Midbrain (tissue), 1 donor: ENCODE measurements at regions not wholly inside any gene's neighbourhood (a gene's known extent, or its start where the extent isn't known, plus 50 kb on each side); places are given as distances from the start of the nearest gene placed in this dataset.

ENCODE experiments used
- DNase-seq: peaks from one replicate; lab custom pipeline; 2025; lab: John Stamatoyannopoulos, UW

DNA sequence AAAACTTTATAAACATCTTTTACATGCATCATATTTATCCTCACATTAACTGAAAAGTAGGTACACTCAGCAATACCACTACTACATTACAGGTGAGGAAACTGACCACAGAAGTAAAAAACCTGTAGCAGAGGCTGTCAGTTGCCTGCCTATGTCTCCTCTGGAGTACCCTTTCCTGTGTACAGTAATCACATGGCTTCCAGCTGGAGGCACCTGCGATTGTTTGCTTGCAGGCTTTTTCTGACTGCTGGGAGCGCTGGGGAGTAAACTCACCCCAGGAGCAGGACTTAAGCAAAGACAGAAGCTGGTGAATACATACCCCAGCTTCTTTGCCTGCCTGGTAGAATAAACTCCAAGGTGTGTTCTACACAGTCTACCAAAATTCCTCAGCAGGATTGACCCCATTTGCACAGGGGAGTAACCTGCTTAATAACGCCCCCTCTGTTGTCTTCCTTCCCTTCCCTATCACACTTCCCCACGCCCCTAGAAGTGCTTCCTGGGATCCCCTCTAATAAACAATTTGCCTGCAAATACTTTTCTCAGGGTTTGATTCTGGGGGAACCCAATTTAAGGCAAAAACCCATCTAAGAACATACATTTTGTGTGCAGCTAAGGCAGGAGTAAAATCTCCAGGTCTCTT lies 138.9 kb downstream of the PTH2R start:
- no peak for DNase-seq

DNA sequence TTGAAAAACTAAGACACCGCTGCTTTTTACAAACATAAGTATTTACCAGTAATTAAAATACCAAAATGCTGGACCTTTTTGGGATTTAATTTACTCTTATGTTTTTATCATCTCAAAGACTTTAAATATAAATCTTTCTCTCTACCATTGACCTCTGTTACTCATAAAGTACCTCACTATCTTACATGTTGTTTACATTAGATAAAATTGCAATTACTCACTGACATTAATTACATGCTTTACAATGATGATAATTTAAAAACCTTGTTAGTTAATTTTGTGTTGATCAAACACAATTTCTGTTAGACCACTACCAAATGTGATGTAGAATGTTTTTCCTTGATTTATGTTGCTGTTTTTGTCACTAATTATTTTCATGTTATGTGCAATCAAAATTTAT lies 139.5 kb downstream of the PTH2R start:
- DNase-seq, result no peak

DNA sequence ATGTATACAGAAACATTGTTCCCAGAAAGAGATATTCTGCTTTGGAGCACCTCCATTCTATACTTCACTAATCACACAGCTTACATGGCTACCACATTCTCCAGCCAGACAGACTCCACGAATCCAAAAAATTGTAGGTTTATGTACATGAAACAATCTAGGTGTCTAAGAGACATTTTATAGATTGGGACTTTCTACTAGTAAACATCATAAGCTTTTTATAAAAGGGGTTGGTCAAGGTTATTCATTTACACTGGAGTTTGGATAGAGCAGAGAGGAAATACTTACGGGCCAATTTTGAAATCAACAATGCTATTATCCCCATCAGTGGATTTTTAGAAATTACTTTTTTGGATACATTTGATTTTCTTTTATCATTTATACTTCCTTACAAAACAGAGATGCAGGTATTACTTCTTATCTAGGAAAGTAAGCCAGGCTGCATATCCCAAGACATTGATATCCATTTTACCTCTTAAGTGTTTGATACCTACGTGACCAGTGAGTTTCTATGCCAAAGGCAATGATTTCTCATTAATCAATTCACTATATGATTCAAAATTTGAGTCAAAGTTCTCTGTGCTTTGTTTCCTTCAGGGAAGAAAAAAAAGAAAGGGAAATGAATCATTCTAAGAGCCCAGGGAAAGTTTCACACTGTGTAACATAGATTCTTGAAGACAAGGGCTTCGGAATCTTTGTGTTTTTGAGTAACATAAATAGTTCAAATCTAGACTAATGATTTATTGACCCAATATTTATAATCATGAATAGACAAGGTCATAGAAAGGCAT lies 140.5 kb downstream of the PTH2R start:
- no peak for DNase-seq

DNA sequence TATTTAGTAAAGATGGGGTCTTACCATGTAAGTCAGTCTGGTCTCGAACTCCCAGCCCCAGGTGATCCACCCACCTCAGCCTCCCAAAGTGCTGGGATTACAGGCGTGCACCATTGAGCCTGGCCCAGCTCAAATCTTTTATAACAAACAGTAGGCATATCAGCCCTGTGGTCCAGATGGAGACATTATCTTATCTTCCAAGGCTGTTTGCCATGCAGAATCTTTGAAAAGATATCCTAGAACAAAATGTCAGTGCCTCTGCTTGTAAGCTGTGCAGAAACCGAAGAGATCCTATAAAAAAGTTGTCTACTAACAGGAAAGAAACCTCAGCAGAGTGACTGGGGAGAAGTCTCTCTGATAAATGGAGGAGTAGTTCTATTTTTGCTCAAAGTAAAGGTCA lies 142.1 kb downstream of the PTH2R start:
- no peak for DNase-seq

DNA sequence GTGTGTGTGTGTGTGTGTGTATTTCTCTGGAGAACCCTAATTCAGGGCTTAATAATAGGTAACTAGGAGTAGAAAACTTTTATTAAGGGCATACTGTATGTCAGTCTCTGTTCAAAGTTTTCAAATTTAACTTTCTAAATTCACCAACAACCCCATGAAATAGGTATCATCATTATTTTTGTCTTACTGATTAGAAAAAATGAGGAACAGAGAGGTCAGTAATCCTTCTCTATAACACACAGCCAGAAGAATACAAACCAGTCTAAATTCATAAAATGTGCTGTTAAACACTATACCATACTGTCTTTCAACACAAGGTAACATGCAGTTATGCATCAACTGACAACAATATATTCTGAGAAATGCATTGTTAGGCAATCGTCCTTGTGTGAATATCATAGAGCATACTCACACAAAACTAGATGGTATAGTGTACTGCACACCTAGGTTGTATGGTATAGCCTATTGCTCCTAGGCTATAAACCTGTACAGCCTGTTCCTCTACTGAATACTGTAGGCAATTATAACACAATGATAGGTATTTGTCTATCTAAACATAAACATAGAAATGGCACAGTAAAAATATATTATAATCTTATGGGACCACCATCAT lies 143.1 kb downstream of the PTH2R start:
- DNase-seq, result no peak

DNA sequence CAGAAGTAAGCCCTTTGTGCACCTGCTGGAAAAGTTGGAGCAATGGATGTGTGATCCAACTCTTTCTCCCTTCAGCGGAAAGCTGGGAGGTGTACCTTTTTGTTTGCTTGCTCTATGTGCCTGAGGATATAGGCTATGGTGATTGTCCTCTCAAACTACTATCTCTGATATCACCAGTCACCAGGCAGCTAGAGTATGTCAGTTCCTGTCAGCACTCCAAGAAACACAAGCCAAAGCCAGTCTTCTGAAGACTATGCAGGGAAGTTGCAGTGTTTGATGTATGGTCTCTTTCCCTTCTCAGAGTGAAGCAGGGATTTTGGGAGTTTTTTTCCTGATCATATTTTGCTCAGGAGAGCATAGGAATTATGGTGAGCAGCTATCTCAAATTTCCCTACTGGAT lies 146.4 kb downstream of the PTH2R start:
- DNase-seq, result no peak

DNA sequence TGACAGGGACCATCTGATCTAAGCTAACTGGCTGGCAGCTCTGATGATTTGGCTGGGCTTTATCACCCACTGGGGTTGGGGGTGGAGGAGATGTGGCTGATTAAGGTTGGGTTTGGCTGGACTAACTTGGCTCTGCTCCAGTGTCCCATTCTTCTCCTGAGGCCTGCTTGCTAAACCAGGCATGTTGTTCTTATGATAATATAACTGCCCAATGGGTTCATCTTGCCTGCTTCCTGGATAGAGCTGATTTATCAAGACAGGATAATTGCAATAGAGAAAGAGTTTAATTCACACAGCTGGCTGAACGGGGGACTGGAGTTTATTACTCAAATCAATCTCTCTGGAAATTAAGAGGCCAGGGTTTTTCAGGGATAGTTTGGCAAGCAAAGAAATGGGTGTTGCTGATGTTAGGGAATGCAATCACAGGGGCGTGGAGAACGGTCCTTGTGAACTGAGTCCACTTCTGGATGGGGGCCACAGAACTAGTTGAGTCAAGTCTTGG lies 150.4 kb downstream of the PTH2R start:
- DNase-seq, result no peak

DNA sequence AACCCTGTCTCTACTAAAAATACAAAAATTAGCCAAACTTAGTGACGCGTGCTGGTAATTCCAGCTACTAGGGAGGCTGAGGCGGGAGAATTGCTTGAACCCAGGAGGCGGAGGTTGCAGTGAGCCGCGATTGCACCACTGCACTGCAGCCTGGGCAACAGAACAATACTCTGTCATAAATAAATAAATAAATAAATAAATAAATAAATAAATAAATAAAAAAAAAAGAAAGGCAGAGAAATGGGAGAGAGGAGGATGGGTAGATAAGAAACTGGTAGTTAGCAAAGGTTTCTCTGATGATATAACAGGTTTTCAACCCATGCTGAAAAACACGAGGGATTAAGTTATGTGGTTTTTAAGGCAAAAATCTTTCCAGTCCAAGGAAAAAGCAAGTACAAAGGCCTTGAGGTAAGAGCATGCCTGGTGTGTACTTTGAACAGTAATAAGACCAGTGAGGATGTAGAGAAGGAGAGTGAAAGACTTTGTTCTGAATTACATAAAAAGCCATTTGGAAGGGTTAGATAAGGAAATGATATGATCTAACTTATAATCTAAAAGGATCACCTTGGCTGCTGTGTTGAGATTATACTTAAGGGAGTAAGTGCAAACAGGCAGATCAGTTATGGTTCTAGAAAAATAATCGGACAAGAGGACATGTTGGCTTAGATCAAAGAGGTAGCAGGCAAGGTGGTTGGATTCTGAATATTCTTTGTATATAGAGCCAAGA lies 159.3 kb downstream of the PTH2R start:
- DNase-seq, result no peak

DNA sequence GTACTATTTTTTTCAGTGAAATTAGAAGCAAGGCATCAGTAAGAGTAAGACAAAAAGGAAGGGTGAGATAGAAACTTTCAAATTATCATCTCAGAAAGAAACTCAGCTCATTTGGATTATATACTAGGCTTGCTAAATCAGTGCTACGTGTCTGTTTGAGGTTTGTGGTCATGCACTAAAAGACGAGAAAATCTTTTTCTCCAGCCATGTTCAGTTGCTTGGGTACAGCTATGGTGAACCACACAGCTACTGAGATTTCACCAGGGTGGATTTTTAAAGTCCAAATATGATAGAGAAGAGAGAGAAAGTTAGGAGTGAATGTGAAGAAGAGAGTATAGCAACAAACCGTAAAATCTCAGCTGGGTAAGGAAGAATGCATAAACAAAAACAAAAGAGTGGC lies 161.6 kb downstream of the PTH2R start:
- no peak for DNase-seq

DNA sequence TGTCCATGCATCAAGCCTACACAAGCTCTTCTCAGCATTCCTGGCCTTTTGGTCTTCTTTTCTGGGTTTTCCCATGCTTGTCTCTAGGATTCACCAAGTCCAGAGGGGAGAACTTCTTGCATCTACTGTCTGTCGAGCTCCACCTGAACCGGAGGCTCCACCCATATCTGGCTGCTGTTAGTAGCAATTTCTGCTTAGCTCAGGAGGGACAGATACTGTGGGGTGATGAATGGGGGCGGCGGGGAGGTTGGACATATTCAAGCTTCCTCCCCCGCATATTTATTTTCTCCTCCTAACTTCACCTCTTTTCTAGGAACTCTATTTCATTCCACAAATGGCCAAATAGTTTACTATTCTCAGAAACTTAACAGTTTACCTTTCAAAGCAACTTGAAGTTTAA lies 163.5 kb downstream of the PTH2R start:
- DNase-seq, result no peak

DNA sequence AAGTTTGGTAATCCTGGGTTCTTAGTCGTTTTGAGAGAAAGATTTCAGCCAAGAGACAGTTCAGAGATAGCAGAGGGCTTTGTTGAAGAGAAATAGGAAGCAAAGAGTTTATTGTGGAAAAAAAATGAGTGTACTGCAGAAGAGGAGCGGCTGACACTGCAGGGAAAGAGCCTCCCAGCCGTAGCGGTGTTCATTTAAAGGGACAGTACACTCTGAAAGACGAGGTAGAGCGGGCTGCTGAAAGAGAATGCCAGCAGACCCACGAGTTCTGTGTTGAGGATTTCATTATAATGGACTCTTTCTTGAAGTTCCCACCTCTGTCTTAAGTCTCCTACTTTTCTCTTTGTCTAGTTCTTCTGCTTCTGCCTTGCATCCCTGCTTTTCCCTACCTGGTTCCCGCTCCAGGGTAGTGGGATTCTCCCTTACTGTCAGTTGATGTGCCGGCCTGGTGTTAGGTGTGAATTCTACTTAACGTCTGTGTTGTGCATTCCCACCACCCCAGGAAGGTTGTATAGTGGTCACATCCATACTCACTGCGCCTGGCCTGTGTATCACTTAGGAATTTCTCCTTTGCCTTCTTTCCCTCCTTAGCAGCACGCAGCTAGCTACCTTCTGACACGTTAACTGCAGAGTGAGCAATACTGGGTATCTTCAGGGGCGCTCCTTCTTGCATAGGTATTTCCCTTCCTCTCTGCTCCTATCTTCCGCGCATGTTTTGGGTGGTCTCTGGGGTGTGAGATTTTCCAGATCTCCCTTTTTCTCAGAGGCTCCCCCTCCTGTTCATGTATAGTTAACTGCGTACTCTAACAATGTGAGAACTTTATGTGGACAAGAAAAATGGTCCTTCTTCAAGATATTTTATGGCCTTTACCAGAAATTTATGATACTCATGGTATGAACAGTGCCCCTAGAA lies 164.5 kb downstream of the PTH2R start:
- no peak for DNase-seq

DNA sequence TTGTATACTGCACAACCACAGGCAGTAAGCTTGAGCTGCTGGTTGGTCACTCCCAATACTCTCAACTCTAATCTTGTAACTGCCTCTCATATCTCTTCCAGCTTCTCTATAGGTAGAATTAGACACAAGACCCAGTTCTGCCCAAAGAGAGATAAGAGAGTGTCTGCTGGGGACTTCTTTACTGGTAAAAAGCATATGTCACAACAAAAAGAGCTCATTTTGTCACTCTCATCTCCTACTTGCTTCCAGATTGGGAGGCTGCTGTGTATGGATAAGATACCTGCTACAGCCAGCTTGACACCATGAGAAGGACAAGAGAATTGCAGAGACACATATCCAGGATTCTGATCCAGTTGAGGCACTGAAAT lies 165.2 kb downstream of the PTH2R start:
- no peak for DNase-seq

DNA sequence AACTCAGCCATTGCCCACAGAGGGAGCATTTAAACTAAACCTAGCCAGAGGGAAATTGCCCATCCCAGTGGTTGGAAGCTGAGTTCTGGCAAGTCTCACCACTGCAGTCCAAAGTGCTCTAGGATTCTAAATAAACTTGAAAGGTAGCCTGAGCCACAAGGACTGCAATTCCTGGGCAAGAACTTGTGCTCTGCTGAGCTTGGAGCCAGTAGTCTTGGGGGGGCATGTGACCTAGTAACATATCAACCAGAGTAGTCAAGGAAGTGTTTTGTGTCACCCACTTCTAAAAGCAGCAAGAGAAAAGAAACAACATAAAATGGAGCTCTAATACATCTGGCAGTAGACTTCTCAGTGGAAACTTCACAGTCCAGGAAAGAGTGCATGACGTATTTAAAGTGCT lies 167.0 kb downstream of the PTH2R start:
- DNase-seq, result no peak

DNA sequence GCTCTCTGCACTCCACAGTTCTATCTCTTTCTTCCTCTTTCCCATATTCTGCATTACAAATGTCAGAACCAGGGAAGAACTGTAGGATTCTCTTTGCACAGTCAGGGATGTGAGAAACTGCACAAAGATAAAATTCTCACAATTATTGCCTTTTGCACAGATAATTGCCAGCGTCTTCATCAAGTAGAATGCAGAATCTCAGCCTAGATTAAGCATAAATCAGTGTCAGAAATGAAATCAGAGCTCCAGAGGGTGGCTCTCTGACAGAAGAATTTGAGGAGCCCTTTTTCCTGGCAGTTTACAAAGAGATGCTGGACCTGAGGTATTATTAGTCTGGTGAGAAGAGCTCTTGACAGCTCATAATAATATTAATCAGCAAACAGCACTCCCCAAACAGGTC lies 173.1 kb downstream of the PTH2R start:
- DNase-seq, result no peak

DNA sequence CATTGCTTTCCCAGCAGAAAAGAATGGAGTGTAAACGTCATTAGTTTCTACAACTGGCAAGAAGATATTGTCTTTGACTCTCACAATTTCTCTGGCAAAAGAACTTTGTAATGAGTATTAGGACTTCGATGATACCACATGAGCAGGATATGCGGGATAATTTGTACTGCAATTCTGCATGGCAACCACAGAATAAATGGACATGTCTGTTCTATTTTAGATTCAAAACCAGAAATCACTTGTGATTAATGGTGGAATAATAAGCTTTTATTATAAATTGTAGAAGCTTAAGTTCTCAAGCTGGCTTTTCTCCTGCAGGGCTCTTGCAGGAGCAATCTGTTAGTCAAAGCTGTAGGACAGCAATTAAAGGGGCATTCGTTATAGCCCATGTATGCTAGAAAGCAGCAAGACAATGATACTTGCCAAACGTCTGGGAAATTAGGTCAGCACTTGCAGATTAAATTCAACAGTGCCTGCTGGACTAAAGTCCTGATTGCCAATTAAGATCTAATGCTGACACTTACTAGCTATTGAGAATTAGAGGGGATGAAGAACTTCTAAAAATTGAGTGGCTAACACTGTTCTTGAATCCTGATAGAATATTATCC lies 177.9 kb downstream of the PTH2R start:
- DNase-seq, result no peak

DNA sequence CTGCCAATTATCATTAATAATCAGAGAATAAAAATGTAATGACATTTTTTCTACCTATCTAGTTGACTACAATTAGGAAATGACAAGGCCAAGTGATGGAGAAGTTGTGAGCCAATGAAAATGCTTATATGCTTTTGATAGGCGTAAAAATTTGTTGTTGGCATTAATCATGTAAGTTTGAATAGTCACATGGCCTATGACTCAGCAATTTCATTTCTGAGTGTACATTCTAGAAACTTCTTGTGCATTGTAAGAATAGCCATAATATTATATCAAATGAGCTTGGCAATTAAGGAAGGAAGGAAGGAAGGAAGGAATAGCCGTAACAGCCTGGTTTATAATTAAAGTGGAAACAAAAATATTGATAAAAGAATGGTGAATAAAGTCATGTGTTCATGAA lies 179.9 kb downstream of the PTH2R start:
- no peak for DNase-seq

DNA sequence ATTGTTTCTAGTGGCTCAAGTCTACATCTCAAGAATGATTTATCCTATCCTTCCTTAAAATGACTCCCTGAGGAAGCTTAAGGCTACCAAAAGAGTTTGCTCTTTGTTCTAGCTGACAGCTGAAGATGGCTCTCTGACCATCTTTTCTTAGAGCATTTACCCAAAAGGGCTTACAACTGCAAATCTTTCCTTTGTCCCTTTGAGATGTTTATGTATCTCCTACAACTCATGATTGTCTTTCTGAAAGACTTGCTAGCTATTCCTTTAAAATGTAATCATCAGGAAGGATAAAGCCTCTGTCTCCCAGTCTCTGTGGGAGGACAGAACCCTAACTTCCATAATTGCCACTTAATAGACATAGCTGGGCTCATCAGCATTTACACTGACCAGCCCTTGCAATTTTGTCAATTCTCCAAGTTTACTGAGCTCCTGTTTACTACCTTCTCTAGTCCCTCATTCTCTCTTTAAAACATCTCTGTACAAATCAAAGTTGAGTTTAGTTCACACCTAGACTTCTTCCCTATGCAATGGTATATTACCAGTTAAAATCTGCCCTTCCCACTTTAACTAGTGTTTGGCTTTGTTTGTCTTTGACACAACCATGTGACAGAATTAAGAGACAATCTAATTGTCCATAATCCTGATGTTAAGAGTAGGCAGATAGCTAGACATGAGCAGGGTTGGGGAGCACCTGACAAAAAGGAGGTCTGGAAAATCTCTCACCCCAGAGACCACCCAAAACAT lies 188.2 kb downstream of the PTH2R start:
- DNase-seq, result no peak

DNA sequence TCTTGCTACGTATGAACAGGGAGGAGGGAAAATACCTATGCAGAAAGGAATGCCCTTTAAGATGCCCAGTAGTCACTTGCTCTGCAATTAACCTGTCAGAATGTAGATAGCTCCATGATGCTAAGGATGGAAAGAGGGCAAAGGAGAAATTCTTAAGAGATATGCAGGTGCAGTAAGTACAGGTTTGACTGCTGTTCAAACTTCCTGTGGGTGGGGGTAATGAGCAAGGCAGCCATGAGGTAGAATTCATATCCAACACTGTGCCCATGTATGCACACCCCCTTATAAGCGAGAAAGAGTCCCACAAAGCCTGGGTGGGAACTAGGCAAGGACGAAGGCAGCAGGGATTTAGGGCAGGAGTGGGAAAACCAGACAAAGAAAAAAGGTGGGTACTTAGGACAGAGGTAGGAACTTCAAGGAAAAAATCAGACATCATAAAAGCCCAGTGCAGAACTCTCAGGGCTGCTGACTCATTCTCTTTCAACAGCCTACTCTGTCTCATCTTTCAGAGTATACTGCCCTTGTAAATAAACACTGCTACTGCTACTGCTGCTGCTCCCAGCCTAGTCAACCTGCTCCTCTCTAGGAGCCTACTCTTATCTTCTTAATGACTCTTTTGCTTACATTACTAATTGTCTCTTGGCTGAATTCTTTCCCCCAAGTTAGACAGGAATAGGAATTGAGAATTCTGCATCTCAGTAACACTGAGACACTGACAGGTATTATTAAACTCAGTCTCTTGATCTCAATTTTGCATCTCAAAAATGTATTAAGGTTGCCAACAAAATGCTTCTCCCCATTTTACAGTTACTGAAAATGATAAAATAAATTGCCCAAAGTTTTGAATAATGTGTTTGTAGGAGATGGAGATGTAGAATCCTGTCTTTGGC lies 189.0 kb downstream of the PTH2R start:
- DNase-seq, result no peak

DNA sequence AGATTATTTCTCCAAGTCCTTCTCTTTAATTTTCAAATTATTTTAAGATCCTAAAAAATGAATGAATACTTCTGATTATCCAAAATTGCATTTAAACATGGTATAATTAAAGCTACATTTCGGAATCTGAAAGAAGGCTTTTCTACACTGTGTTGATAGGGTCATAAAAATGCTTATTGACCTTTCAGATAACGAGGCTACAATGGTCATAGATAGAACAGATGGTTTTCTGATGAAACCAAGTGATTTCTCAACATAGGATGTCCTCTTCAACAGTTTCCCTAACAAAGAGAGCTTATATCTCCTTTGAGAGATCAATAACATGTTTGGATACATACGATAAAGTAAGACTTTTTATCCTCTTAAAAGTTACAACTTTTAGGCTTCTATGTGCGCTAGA lies 201.1 kb downstream of the PTH2R start:
- no peak for DNase-seq
